Left ventricle myocardium inferior (tissue), 1 donor: ENCODE measurements at regions not wholly inside any gene's neighbourhood (a gene's known extent, or its start where the extent isn't known, plus 50 kb on each side); places are given as distances from the start of the nearest gene placed in this dataset.

Experiments
- DNase-seq: peaks from one replicate; pipeline ENCODE4 v3.0.0-alpha.2; 2020
- H3K27ac ChIP-seq: fragments of 200-600 bp; replicated peaks from 2 replicates; pipeline ENCODE4 v1.8.0; 2021
- H3K27me3 ChIP-seq: fragments of 200-600 bp; 2 replicates; pipeline ENCODE4 v1.8.0; 2021; ENCODE audit warnings: low read depth
- H3K36me3 ChIP-seq: fragments of 200-600 bp; 2 replicates; pipeline ENCODE4 v1.8.0; 2021
- H3K4me1 ChIP-seq: fragments of 200-600 bp; 2 replicates; pipeline ENCODE4 v1.8.0; 2021
- H3K4me3 ChIP-seq: fragments of 200-600 bp; 2 replicates; pipeline ENCODE4 v1.8.0; 2021; ENCODE audit warnings: mild to moderate bottlenecking, moderate library complexity
- H3K9me3 ChIP-seq: fragments of 200-600 bp; replicated peaks from 2 replicates; pipeline ENCODE4 v1.8.0; 2021
- intact Hi-C: fragments of 100-400 bp; cut with micrococcal nuclease; formaldehyde crosslinking; loops from one replicate; pipeline ENCODE4 v1.11.0; 2022
- TF ChIP-seq, protein P1 (sequence below): fragments of 200-600 bp; IDR thresholded peaks from 2 replicates; pipeline ENCODE4 v1.8.0; 2021; ENCODE audit warnings: antibody characterized with exemption, mild to moderate bottlenecking, borderline replicate concordance
- donor health status: DM: no; HTN: yes; CAD: no; lungs with severe emphysema.

DNA sequence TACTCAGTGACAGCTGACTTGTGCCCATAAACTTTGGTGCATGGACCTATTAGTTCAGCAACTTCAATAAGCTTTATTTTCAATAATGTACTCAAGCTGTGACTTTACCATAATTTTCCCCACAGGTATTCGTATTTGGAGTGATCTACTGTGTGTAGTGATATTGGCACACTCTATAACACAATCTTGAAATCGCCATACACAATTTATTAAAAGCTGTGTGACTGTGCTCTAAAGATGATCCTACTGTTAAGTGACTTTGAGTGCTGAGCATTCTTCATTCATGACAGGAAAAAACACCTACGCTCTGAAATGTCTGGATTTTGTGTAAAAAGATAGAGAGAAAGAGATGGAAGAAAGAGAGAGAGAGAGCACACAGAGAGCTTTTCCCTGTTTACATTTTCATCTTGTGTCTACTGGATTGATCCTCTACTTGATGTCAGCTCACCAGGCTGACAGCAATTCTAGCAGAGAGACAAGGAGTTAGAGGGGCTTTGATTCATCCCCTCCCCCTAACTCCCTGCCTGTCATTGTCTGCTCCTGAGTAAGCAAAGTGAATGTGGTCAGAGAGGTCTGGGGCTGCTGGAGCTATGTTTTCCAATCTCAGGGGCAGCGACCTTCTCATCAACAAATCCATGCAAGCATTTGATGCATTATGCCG is 538.7 kb upstream of the POU3F2 start:
- no peaks in the 10 kb centered on the region for H3K9me3 ChIP-seq
- no peaks in the 10 kb centered on the region for H3K4me1 ChIP-seq
- DNase-seq = no peak
- no peaks in the 10 kb centered on the region for H3K36me3 ChIP-seq
- intact Hi-C loops = no loop called here
- no peaks in the 10 kb centered on the region for H3K27me3 ChIP-seq
- no peak overlapping the region for H3K27ac ChIP-seq
- TF ChIP-seq, protein P1, sequence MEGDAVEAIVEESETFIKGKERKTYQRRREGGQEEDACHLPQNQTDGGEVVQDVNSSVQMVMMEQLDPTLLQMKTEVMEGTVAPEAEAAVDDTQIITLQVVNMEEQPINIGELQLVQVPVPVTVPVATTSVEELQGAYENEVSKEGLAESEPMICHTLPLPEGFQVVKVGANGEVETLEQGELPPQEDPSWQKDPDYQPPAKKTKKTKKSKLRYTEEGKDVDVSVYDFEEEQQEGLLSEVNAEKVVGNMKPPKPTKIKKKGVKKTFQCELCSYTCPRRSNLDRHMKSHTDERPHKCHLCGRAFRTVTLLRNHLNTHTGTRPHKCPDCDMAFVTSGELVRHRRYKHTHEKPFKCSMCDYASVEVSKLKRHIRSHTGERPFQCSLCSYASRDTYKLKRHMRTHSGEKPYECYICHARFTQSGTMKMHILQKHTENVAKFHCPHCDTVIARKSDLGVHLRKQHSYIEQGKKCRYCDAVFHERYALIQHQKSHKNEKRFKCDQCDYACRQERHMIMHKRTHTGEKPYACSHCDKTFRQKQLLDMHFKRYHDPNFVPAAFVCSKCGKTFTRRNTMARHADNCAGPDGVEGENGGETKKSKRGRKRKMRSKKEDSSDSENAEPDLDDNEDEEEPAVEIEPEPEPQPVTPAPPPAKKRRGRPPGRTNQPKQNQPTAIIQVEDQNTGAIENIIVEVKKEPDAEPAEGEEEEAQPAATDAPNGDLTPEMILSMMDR = no peak
- no peak overlapping the region for H3K4me3 ChIP-seq

DNA sequence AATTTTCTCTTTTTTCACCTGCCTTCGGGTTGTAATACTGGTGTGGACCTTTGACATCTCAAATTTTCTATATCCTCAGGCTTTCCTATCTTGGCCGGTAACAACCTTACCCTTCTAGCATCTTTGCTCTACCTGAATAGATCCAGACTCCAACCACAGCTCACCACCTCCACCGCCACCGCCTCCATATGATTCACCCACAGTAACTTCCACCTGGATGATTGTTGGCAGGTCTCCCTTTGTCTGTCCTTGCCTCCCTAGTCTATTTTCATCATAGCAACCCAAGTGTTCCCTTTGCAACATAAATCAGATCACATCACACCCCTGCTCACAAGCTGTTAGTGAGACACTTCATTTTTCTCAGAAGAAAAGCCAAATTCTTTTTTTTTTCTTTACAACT is 525.8 kb upstream of the POU3F2 start:
- no peaks in the 10 kb centered on the region for H3K27me3 ChIP-seq
- TF ChIP-seq, protein P1 = no peak
- H3K9me3 ChIP-seq = peaks cover 8% of the 10 kb centered on the region
- H3K36me3 ChIP-seq = no peaks in the 10 kb centered on the region
- no peak overlapping the region for H3K4me3 ChIP-seq
- no peaks in the 10 kb centered on the region for H3K4me1 ChIP-seq
- H3K27ac ChIP-seq = no peak overlapping the region
- DNase-seq = no peak
- intact Hi-C loops = no loop called here

DNA sequence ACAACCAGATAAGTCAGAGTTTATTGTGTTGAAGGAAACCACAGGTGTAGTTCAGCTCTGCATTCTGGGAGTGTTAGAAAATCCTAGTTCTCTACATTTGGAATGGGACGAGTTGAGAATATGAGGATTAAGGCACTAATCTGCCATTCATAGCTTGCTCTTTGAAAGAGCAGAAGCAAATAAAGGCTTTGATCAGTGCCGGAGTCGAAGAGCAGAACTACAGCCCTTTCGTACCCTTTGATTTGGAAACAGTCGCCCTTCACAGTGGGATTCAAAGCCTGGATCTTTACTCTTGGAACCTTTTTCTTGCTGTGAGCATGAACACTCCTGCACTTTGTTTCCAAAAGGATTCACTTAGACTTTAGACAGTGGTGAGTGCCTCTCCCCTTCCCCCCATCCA is 523.9 kb upstream of the POU3F2 start:
- no peak for DNase-seq
- Histone ChIP-seq H3K36me3 (no peaks in the 10 kb centered on the region), H3K9me3 (peaks cover 8% of the 10 kb centered on the region), H3K4me1 (no peaks in the 10 kb centered on the region), H3K4me3 (no peak overlapping the region), H3K27ac (no peak overlapping the region), H3K27me3 (no peaks in the 10 kb centered on the region)
- intact Hi-C loops = no loop called here
- TF ChIP-seq, protein P1 = no peak

DNA sequence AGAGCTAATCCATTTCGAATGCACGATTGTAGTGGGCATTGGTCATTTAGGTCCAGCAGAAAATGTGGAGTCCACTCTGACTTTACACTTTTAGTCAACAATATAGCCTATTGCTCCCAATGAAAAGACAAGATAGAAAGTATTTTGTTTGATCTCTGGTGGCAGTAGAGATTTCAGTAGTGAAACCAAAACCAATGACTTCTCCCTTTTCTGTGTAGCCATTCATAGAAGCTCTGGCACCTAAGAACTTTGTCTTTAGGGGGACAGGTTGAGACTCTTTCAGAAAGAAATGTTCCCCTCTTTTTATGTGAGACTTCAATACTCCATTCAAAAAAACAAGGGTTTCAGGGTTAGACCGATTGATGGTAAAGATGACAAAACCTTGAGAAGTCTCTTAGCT is 510.8 kb upstream of the POU3F2 start:
- H3K4me3 ChIP-seq = no peak overlapping the region
- H3K27ac ChIP-seq = no peak overlapping the region
- no peaks in the 10 kb centered on the region for H3K36me3 ChIP-seq
- H3K9me3 ChIP-seq = no peaks in the 10 kb centered on the region
- intact Hi-C loops = no loop called here
- TF ChIP-seq, protein P1 = no peak
- no peaks in the 10 kb centered on the region for H3K4me1 ChIP-seq
- no peak for DNase-seq
- H3K27me3 ChIP-seq = no peaks in the 10 kb centered on the region

DNA sequence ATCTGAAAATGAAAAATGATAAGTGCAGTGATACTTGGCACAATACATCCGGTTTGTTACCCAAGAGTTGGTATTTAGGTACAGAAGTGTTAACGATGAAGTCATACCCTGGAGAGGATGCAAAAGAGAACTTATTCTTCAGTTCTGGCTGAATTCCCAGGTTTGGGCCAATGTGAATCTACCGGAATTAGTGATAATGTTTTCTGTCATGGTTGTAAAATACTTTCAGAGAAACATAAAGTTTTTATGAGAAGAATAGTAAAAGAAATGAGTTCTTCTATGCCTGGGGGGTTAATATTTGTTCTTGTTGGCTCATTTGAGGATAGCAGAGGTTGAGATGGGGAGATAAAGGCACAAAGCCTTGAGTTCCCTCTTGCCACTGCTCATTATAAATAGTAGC is 509.9 kb upstream of the POU3F2 start:
- intact Hi-C loops = no loop called here
- Histone ChIP-seq H3K36me3 (no peaks in the 10 kb centered on the region), H3K27me3 (no peaks in the 10 kb centered on the region), H3K4me1 (no peaks in the 10 kb centered on the region), H3K27ac (no peak overlapping the region), H3K9me3 (no peaks in the 10 kb centered on the region), H3K4me3 (no peak overlapping the region)
- TF ChIP-seq, protein P1 = no peak
- DNase-seq = no peak
